Fibroblast of lung (primary cell): ENCODE measurements at regions not wholly inside any gene's neighbourhood (a gene's known extent, or its start where the extent isn't known, plus 50 kb on each side); places are given as distances from the start of the nearest gene placed in this dataset.

Experiments
- DNase-seq, 2 donors: peaks; one replicate each; pipeline versions ENCODE4 v3.0.0 to v3.0.0-alpha.2; 2010; ENCODE audit warnings: low read depth in 2 of 2
- H2AFZ ChIP-seq: 2 replicates; pipeline ENCODE4 v1.5.1; 2012; ENCODE audit warnings: low read length, control low read depth, inconsistent platforms
- H3K27ac ChIP-seq: 2 replicates; pipeline ENCODE4 v1.5.1; 2011; ENCODE audit warnings: low read length, control low read depth; ENCODE audit not compliant: insufficient read depth
- H3K27me3 ChIP-seq: 2 replicates; pipeline ENCODE4 v1.5.1; 2011; ENCODE audit warnings: mild to moderate bottlenecking, low read length; ENCODE audit not compliant: control insufficient read depth, insufficient read depth
- H3K36me3 ChIP-seq: 2 replicates; pipeline ENCODE4 v1.5.1; 2011; ENCODE audit warnings: low read length; ENCODE audit not compliant: control insufficient read depth, insufficient read depth
- H3K4me1 ChIP-seq: 2 replicates; pipeline ENCODE4 v1.5.1; 2011; ENCODE audit warnings: low read length; ENCODE audit not compliant: control insufficient read depth, insufficient read depth; ENCODE audit errors: extremely low read depth
- H3K4me2 ChIP-seq: 2 replicates; pipeline ENCODE4 v1.5.1; 2011; ENCODE audit warnings: low read length, control low read depth; ENCODE audit not compliant: insufficient read depth; ENCODE audit errors: extremely low read depth
- H3K4me3 ChIP-seq, 4 experiments: fragments of 200-600 bp in 1 of 4; sonication (generic) in 1 of 4; replicated peaks in 1 of 4; 2 replicates each; pipeline ENCODE4 v1.5.1; 2011 to 2016; ENCODE audit warnings: low read length in 4 of 4, low read depth in 3 of 4, mild to moderate bottlenecking in 3 of 4, control low read depth in 2 of 4, inconsistent platforms in 1 of 4, mixed read lengths in 1 of 4; ENCODE audit not compliant: insufficient read depth in 1 of 4; ENCODE audit errors: control extremely low read depth in 1 of 4
- H3K79me2 ChIP-seq: 2 replicates; pipeline ENCODE4 v1.5.1; 2012; ENCODE audit warnings: mild to moderate bottlenecking, low read length, inconsistent platforms; ENCODE audit not compliant: control insufficient read depth, insufficient read depth
- H3K9ac ChIP-seq: 2 replicates; pipeline ENCODE4 v1.5.1; 2011; ENCODE audit warnings: mild to moderate bottlenecking, low read length, control low read depth; ENCODE audit not compliant: insufficient read depth
- H3K9me3 ChIP-seq: 2 replicates; pipeline ENCODE4 v1.5.1; 2012; ENCODE audit warnings: low read depth, low read length; ENCODE audit not compliant: control insufficient read depth, insufficient read depth
- H4K20me1 ChIP-seq: 2 replicates; pipeline ENCODE4 v1.5.1; 2011; ENCODE audit warnings: low read length; ENCODE audit not compliant: control insufficient read depth, insufficient read depth; ENCODE audit errors: extremely low read depth
- CTCF ChIP-seq, 2 donors: IDR thresholded peaks in 1 of 2; conservative IDR thresholded peaks in 1 of 2; 1 replicate in 1 of 2; 2 replicates in 1 of 2; pipeline ENCODE4 v1.5.1; 2011 to 2012; ENCODE audit warnings: low read length in 2 of 2, control low read depth in 1 of 2, inconsistent platforms in 1 of 2, low read depth in 1 of 2, mild to moderate bottlenecking in 1 of 2
- EZH2 ChIP-seq: IDR thresholded peaks from 2 replicates; pipeline ENCODE4 v1.5.1; 2012; ENCODE audit warnings: low read length, control low read depth, mild to moderate bottlenecking; ENCODE audit errors: missing control alignments

- Histone ChIP-seq H3K9me3 (no peaks in the 10 kb centered on the region), H3K9ac (no peak overlapping the region), H3K36me3 (no peaks in the 10 kb centered on the region), H3K4me3 (no peak overlapping the region), H2AFZ (no peak overlapping the region), H4K20me1 (no peaks in the 10 kb centered on the region), H3K27me3 (no peaks in the 10 kb centered on the region), H3K79me2 (no peaks in the 10 kb centered on the region), H3K4me1 (no peaks in the 10 kb centered on the region), H3K4me2 (no peak overlapping the region), H3K27ac (no peak overlapping the region)
- TF ChIP-seq EZH2 (no peak), CTCF (conservative IDR thresholded peaks at IDR 0.05 in 1 of 2, IDR thresholded peaks at IDR 0.05 in 1 of 2; ENCODE audit: low read depth in 1 of 2, low read length in 2 of 2) (no peak)
- no peak for DNase-seq
Measured at GRCh38 chr3:5411786-5412185, 224.3 kb downstream of the EDEM1 start.

- no peaks in the 10 kb centered on the region for H3K36me3 ChIP-seq
- no peak for DNase-seq
- TF ChIP-seq CTCF (conservative IDR thresholded peaks at IDR 0.05 in 1 of 2, IDR thresholded peaks at IDR 0.05 in 1 of 2; ENCODE audit: low read depth in 1 of 2, low read length in 2 of 2) (no peak), EZH2 (no peak)
Measured at GRCh38 chr3:5423076-5423475, 235.6 kb downstream of the EDEM1 start.

GRCh38 chr3:5423523-5423922, 236.0 kb downstream of the EDEM1 start:
- Histone ChIP-seq H3K27me3 (no peaks in the 10 kb centered on the region), H3K4me2 (no peak overlapping the region), H3K27ac (no peak overlapping the region), H3K4me3 (no peak overlapping the region), H2AFZ (no peak overlapping the region), H3K9me3 (no peaks in the 10 kb centered on the region), H4K20me1 (no peaks in the 10 kb centered on the region), H3K4me1 (no peaks in the 10 kb centered on the region), H3K79me2 (no peaks in the 10 kb centered on the region), H3K9ac (no peak overlapping the region), H3K36me3 (no peaks in the 10 kb centered on the region)
- TF ChIP-seq EZH2 (no peak), CTCF (conservative IDR thresholded peaks at IDR 0.05 in 1 of 2, IDR thresholded peaks at IDR 0.05 in 1 of 2; ENCODE audit: low read depth in 1 of 2, low read length in 2 of 2) (no peak)
- DNase-seq: no peak

More at GRCh38 chr3:5423076-5423475, 235.6 kb downstream of the EDEM1 start:
- H3K4me2 ChIP-seq: no peak overlapping the region
- H3K27me3 ChIP-seq: no peaks in the 10 kb centered on the region
- no peak overlapping the region for H3K4me3 ChIP-seq
- no peak overlapping the region for H3K9ac ChIP-seq
- H3K9me3 ChIP-seq: no peaks in the 10 kb centered on the region
- H3K27ac ChIP-seq: no peak overlapping the region
- no peaks in the 10 kb centered on the region for H3K4me1 ChIP-seq
- no peaks in the 10 kb centered on the region for H3K79me2 ChIP-seq
- no peaks in the 10 kb centered on the region for H4K20me1 ChIP-seq
- H2AFZ ChIP-seq: no peak overlapping the region
